ENCODE measurements at regions not wholly inside any gene's neighbourhood (a gene's known extent, or its start where the extent isn't known, plus 50 kb on each side); places are given as distances from the start of the nearest gene placed in this dataset.

- DNase-seq (ENCODE audit: low read depth) = no peak
These were observed 229.2 kb downstream of the ALX1 start for GRCh38 chr12:85509081-85509856.

- DNase-seq (ENCODE audit: low read depth) = peak; percentile 7
These were observed 229.8 kb downstream of the ALX1 start for GRCh38 chr12:85509857-85510256.

DNA sequence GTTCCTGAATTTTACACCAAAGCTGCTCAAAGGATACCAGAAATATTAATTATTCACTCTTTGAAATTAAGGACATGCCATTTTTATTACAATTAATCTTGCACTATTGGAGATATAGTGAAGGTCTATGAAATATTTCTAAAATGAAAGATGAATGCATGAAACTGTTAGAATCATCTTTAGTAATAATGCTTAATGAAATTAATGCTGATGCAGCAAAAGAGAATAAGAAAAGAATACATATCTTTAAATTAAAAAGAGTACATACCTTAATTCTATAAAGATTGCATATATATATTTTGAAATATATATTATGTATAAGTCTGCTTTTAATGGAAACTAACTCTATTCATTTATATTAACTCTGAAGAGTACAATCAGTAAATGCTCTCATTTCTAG lies 236.0 kb downstream of the ALX1 start:
- no peak for DNase-seq (ENCODE audit: low read depth)

DNA sequence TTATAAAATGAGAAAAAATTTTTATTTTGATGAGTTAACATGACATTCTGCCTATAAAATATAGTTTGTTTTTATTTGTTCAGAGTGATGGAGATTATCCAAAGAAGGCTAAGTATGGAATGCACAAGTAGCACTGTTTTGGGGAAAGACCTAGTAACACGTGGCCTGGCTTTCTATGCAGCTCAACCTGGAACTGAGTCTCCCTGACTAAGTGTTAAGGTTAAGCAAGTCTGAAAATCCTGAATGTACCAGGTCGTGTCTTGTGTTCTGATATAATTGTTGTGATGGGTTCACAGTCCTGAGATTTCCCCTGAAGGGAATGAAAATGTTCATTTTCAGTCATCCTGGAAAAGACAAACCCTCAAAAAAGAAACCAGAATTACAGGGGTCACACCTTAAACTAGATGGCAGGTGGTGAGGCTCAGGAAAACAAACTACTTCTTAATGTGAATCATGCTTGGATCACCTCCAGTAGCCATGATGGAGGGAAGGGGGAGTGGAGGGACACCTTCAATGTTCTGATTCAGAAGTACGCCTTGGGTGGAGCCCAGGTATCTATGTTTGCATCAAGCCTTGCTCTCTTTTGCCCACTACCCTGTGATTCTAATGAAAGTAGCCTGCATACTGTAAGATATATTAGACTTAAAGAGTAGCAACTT lies 236.8 kb downstream of the ALX1 start:
- DNase-seq (ENCODE audit: low read depth) = no peak

- no peak for DNase-seq (ENCODE audit: low read depth)
These were observed 239.1 kb downstream of the ALX1 start for GRCh38 chr12:85519163-85519562.

DNA sequence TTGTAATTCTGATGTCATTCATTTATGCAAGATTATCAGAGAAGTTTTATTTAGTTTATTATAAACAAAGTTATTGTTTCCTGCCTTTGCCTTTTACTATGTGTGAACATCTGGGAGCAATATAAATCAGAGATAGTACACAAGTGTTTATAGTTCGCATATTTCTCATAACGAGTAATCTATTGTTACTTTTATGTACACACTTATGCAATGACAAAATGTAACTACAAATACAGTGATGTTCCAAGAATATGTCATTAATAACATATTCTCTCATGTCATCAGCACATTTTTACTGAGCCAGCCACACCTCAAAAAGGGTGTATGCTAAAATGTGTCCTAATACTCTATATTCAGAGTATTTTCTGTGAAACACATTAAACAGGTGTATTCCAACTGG lies 243.2 kb downstream of the ALX1 start:
- DNase-seq (ENCODE audit: low read depth) = peak; percentile 3

DNA sequence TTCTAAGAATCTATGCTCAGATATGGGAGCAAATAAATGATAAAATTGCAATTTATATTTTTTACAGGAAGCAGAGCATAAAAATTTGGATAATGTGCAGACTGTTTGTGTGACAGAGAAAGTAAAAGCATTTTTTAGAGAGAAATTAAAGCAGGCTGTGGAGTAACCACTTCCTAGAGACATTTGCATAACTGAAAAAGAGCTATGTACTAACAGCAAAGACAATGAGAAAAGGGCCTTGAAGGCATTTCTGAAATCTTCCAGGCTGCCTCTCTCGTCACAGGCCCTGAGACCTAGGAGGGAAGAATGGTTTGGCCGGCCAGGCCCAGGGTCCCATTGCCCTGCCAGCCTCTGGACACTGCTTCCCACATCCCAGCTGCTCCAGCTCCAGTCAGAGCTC lies 247.2 kb downstream of the ALX1 start:
- no peak for DNase-seq (ENCODE audit: low read depth)

- DNase-seq (ENCODE audit: low read depth) = no peak
These were observed 249.9 kb downstream of the ALX1 start for GRCh38 chr12:85529896-85530295.

GRCh38 chr12:85530456-85530855 lies 250.4 kb downstream of the ALX1 start:
- no peak for DNase-seq (ENCODE audit: low read depth)

GRCh38 chr12:85531341-85531740 lies 251.3 kb downstream of the ALX1 start:
- no peak for DNase-seq (ENCODE audit: low read depth)

DNA sequence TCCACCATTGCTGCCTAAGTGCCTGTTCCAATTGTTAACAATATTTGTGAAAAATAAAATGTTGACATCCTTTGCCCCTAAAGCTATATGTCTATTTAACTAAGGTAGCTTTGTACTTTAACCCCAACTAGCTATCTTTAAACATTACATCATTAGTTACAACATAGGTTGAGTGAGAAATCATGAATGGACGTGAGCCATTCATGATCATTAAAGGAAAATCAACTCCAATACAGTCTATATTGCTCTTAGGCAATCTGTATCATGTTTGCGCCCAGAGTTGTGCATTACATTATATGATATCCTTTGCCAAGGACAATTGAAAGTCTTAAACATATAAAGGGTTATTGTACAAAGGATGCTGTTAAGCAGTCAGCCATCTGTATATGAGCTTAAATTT lies 269.6 kb downstream of the ALX1 start:
- no peak for DNase-seq (ENCODE audit: low read depth)

- DNase-seq (ENCODE audit: low read depth) = no peak
These were observed 270.9 kb downstream of the ALX1 start for GRCh38 chr12:85550924-85551323.

DNA sequence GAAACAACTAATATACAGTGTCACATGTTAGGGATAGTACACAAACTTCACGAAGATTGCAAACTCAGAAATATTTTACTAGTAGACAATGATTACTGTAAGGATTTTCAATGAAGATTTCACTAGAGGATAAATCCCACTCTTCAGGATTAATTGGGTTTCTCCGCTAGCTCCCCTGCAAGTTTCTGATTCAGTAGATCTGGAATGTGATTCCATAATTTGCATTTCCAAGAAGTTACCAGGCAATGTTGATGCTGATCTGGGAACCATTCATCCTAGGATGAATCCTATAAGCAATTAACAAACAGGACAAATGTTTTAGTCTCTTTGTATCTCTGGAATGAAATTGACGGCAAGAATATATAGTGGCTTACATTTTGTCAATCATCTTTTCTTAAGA lies 272.4 kb downstream of the ALX1 start:
- DNase-seq (ENCODE audit: low read depth) = no peak

DNA sequence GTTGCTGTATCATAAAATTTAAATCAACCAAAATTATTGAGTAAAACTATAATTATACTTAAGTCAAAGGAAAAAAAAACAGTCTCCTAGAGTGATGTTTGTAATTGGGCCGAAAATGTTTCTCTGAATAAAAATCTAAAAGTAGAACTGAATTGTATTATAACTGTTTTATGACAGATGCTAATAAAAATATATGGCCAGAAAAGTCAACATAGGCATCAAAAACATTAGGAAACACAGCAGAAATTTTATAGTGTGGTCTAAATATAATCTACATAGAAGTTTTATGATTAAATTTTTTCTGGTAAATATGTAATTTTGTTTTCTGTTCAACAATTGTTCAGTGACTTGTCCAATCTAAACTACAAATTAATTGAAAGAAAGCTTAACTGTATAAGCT lies 277.8 kb downstream of the ALX1 start:
- DNase-seq (ENCODE audit: low read depth) = no peak

- DNase-seq (ENCODE audit: low read depth) = no peak
These were observed 277.5 kb downstream of the RASSF9 start for GRCh38 chr12:85558684-85559083.

- DNase-seq (ENCODE audit: low read depth) = no peak
These were observed 277.1 kb downstream of the RASSF9 start for GRCh38 chr12:85559127-85559526.

DNA sequence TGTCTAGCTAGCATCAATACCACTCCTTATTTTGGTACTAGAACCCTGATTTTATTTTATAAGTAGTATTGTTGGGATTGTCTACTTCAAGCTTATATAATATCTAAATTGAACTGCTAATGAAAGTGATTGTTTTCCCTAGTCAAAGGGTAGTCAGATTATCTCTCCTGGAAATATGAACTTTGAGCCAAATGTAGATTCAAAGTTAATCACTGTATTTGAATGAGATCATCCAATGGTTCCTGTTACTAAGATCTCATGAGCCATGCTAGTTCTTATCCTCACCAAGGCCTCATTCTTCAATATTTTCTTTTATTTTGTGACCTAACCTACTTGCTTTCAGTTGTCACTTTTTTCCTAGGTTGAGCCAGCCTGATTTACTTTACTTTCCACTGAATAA lies 276.7 kb downstream of the RASSF9 start:
- DNase-seq (ENCODE audit: low read depth) = peak; percentile 35

DNA sequence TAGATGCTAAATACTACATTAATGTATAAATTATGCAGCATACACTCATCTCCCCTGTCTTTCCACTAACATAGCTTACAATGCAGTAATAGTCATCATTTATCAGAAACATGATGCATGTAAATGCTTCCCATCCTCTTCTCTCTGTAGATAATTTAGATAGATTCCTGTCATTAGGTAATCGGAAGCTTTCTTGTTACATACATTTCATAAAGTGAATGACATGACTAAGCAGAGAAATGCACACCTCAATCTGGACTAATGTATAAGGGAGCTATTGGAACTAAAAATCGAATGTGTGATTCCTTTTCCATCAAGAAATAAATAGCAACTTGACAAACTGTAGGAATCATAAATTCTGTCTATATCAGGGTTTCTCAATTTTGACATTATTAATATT lies 273.4 kb downstream of the RASSF9 start:
- DNase-seq (ENCODE audit: low read depth) = no peak

- no peak for DNase-seq (ENCODE audit: low read depth)
These were observed 271.4 kb downstream of the RASSF9 start for GRCh38 chr12:85564786-85565185.

DNA sequence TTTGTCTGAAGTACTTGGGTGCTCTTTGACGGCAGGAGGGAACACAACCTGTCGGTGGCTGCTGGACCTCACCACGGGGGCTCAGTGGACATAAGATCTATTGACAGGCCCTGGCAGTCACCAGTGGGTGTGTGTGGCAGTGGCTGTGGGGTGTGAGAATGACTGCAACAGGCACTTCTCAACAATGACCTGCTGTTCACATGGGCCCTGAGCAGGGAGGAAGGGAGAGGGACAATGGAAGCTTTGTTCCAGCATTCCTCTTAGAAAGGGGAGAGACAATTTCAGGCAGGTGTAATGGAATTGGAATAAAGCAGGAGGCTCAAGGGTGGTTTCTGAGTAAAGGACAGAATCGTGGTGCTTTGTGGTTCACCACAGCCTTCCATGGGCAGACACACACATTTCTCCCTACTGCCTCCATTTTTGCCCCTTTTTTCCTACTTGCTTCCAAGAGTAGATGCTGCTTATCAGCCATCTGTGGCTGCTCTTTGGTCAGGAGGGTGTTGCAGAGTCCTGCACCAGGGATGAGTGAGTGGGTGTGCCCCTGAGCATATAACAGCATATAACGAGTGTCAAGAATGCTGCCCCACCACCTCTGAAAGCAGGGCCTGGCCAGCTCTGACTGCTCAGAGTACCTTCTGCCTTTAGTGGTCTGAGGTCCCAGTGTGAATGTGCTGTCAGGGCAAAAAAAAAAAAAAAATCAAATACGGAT lies 267.7 kb downstream of the RASSF9 start:
- no peak for DNase-seq (ENCODE audit: low read depth)

- DNase-seq (ENCODE audit: low read depth) = no peak
These were observed 266.9 kb downstream of the RASSF9 start for GRCh38 chr12:85569261-85569660.

- DNase-seq (ENCODE audit: low read depth) = no peak
These were observed 263.3 kb downstream of the RASSF9 start for GRCh38 chr12:85572956-85573355.

DNA sequence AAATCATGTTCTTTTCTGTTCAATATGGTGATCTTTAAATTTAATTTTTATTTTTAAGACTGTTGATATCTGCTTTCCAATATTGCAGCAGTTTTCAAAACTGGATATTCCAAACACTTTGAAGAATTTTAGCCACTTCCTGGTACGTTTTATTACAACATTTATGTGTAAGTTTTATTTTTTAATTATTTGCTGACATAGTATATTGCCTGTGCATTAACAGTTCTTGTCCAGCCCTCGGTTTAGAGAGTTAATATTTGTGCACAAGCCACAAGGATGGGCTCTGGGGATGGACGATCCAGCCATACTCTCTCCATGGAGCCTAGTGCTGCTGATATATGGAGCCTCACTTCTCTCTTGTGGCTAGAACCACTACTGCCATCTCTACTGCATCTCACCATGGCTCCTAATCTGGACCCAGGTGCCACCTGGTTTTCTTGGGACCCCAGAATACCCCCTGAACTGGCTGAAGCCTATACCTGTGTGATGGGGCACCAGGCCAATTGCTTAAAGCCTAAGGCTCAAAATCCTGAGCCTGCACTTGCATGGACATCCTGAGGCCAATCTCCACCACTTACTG lies 262.5 kb downstream of the RASSF9 start:
- no peak for DNase-seq (ENCODE audit: low read depth)
